ENCODE measurements at regions not wholly inside any gene's neighbourhood (a gene's known extent, or its start where the extent isn't known, plus 50 kb on each side); places are given as distances from the start of the nearest gene placed in this dataset.
"Not testable (repeated sequence)": the region's sequence is repeated elsewhere in the genome, so short reads cannot be mapped to it uniquely, and the experiment has no call there.

GRCh38 chr5:154620411-154620810 is 134.8 kb upstream of the LARP1 start:
- DNase-seq (ENCODE audit: low read depth), result no peak

DNA sequence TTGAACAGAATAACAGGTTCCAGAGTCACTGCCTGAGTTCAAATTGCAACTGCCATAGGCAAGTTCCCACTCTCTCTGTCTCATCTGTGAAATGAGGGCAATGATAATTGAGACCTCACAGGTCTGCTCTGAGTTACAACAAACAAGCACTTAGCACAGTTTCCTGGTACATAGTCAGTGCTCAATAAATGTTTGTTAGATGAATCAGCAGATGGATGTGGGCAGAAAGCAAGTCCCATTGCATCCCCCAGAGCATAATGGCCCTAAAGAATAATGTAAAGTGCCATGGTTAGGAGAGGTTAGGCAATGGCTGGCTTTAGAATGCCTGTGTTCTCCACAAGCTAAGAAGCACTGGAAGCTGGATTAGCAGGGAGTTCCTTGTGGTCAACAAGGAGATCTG is 136.5 kb upstream of the LARP1 start:
- no peak for DNase-seq (ENCODE audit: low read depth)

DNA sequence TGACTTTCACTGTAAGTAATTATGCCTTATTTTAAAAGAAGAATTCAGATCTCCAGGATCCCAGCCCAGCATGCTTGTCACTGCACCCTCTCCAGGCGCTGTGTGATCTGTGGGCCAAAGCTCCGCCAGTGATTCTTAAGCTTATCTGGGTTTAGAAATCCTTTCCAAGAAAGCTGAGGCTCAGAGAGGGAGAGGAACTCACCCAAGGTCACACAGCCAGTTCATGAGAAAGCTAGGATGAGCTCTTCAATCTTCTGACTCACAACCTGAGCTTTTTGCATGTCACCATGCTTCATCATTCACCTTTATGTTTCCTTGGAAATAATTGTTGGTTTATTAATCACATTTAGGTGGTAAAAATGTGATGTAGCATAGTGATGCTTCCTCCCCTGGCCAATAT is 136.6 kb upstream of the HAND1 start:
- no peak for DNase-seq (ENCODE audit: low read depth)

- no peak for DNase-seq (ENCODE audit: low read depth)
These were observed 136.1 kb upstream of the HAND1 start for GRCh38 chr5:154614125-154614524.

GRCh38 chr5:154612666-154613065 is 134.6 kb upstream of the HAND1 start:
- DNase-seq (ENCODE audit: low read depth), result no peak

- DNase-seq (ENCODE audit: low read depth), result no peak
These were observed 133.3 kb upstream of the HAND1 start for GRCh38 chr5:154611341-154611767.

- peak; percentile 20 for DNase-seq (ENCODE audit: low read depth)
These were observed 132.5 kb upstream of the HAND1 start for GRCh38 chr5:154610321-154611154.

DNA sequence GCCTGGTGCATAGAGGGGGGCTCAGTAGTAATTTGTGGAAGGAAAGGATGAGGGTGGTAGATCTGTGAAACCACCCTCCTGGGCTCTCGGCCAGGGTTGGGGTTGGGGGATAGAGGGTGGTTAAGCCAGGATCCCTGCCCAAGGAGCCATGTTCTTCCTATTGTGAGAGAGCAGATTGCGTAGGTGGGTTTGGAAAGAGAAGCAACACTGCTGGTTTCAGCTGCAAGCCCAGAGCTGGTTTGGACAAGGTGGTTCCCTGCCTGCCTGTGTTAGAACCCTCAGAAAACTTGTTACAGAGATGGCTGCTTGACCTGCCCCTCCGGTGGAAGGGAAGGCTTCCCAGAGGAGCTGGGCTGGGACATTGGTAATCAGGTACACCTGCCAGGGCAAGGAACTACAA is 131.2 kb upstream of the HAND1 start:
- no peak for DNase-seq (ENCODE audit: low read depth)

- no peak for DNase-seq (ENCODE audit: low read depth)
These were observed 130.5 kb upstream of the HAND1 start for GRCh38 chr5:154608531-154609011.

DNA sequence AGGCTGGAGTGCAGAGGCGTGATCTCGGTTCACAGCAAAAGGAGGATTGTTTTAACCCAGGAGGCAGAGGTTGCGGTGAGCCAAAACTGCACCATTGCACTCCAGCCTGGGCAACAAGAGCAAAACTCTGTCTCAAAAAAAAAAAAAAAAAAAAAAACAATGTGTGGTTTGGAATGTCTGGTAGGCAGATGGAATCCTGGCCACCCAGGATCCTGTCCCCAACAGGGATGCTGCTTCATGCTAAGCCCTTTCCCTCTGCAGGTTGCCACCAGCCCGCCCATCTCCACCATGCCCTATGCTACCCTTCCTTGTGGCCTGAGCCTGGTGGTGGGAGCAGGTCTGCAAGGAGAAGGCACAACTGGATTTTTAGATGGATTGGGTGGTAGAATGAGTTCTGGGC is 129.7 kb upstream of the HAND1 start:
- no peak for DNase-seq (ENCODE audit: low read depth)

DNA sequence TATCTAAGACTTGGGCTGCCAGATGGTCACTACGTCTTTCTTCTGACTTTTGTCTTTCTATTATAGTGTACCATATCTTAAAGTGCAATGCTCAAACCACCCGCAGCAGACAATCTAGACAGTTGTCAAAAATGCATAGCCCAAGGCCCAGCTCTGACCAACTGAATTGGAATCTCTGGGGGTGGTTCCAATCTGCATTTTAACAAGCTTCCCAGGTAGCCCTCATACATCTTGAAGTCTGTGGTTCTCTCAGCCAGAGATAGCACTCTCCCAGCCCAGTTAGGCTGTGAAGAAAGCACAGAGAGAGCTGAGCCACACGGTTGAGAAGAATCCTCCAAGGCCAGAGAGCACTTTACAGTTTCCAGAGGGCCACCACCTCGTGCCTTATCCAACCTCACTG is 128.2 kb upstream of the HAND1 start:
- no peak for DNase-seq (ENCODE audit: low read depth)

DNA sequence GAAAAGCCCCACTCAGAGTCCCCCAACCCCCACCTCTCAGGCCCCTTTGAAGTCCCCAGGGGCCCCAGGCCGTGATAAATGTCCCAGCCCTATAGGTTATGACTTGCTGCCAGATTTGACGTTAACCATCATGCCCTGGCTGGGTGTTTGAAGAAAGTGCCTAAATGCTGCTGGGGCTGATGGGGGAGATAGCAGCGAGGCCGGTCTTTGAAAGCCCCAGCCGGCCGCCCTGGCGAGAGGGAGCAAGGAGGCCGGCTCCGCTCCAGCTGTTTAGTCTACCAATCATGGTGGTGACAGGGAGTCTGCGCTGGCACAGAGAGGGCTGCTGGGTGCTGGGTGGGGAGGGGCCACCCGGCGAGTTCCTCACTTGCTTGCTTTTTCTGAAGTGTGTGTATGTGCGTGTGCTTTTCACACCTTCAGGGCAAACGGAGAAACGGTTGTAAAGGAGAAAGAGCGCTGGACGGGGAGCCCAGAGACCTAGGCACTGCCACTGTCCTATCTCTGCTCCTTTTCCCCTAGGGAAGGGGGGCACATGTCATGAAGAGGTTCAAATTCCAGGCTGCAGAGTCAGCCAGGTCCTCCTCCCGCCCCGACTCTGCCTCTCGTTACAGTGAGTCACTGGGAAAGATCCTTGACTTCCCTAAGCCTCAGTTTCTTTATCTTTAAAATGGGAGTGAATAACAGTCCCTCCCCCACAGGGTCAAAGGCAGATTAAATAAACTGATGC is 126.1 kb upstream of the HAND1 start:
- no peak for DNase-seq (ENCODE audit: low read depth)

DNA sequence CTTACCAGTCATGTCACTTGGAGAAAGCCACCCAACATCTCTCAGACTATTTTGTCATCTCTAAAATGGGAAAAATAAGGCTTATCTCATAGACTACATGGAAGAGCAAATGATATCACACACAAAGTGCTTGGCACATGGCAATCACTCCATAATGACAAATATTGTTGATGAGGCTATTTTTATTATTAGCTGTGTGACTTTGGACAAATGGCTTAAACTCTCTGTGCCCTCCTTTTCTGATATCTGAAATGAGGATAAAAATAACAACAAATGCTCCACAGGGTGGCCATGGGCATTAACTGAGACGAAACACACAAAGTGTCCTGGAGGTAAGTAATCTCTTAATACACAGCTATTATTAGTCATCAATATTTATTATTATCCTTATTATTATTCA is 125.5 kb upstream of the HAND1 start:
- no peak for DNase-seq (ENCODE audit: low read depth)

GRCh38 chr5:154603011-154603410 is 125.0 kb upstream of the HAND1 start:
- DNase-seq (ENCODE audit: low read depth), result no peak

GRCh38 chr5:154601014-154601413 is 123.0 kb upstream of the HAND1 start:
- DNase-seq (ENCODE audit: low read depth), result no peak

DNA sequence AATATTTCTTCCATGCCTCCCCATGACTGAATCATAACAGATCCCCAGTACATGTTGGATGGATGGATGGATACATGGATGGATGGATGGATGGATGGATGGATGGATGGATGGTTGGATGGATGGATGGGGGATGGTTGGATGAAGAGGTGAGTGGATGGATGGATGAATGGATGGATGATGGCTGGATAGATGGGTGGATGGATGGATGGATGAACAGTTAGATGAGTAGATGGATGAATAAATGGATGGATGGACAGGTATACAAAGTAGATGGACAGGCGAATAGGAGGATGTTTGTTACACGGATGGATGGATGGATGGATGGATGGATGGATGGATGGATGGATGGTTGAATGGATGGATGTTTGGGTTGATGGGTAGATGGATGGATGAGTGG is 120.0 kb upstream of the HAND1 start:
- DNase-seq (ENCODE audit: low read depth), result no peak

- not testable (repeated sequence) for DNase-seq (ENCODE audit: low read depth)
These were observed 118.8 kb upstream of the HAND1 start for GRCh38 chr5:154596844-154597243.

GRCh38 chr5:154595662-154596061 is 117.6 kb upstream of the HAND1 start:
- no peak for DNase-seq (ENCODE audit: low read depth)

DNA sequence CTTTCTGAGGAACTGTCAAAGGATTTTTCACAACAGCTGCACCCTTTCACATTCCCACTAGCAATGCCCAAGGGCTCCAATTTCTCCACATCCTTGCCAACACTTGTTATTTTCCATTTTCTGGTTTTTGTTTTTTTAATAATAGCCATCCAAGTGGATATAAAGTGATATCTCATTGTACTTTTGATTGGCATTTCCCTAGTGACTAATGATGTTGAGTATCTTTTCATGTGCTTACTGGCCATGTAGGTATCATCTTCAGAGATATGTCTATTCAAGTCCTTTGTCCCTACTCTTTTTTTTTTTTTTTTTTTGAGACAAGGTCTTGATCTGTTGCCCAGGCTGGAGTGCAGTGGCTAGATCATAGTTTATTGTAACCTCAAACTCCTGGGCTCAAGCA is 115.8 kb upstream of the HAND1 start:
- DNase-seq (ENCODE audit: low read depth), result no peak

DNA sequence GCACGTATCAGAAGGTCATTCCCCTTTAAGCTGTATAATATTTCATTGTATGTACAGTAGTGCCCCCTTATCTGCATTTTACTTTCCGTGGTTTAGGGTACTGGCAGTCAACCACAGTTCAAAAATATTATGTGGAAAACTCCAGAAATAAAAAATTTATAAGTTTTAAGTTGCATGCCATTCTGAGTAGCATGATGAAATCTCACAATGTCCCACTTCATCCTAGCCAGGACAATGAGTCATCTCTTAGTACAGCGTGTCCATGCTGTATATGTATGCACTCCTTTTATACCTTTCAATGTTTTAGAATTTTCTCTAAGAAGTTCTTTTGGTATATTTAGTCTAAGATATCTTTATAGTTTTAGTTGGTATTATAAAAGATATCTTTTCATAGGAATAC is 115.0 kb upstream of the HAND1 start:
- DNase-seq (ENCODE audit: low read depth), result no peak

- DNase-seq (ENCODE audit: low read depth), result no peak
These were observed 112.2 kb upstream of the HAND1 start for GRCh38 chr5:154590093-154590724.

DNA sequence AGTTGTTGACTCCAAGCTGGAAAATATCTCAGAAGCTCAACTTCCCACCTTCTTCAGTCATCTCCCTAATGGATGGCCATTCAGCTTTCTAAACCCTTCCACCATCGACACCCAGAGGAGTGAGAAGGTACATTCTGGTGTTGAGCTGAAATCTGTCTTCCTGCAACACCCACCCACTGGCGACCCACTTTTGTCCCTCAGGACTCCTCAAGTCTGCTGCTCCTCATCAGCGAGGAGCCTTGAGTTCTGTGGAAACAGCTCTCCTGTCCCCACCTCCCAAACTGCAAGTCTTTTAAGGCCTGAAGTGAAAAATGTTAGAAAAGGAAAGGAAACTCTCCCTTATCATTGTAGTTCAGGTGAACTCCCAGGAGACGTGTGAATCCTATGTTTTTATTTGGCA is 111.5 kb upstream of the HAND1 start:
- no peak for DNase-seq (ENCODE audit: low read depth)
